GM19452 (cell line): ENCODE measurements at regions not wholly inside any gene's neighbourhood (a gene's known extent, or its start where the extent isn't known, plus 50 kb on each side); places are given as distances from the start of the nearest gene placed in this dataset.

Experiments used
- ATAC-seq: cut with Tn5 transposase; IDR thresholded peaks from one replicate; pipeline ENCODE4 v1.9.1; 2021; ENCODE audit not compliant: unreplicated experiment

- ATAC-seq, result no peak
Measured at GRCh38 chr6:121971931-121972335, 427.5 kb upstream of the HSF2 start.

DNA sequence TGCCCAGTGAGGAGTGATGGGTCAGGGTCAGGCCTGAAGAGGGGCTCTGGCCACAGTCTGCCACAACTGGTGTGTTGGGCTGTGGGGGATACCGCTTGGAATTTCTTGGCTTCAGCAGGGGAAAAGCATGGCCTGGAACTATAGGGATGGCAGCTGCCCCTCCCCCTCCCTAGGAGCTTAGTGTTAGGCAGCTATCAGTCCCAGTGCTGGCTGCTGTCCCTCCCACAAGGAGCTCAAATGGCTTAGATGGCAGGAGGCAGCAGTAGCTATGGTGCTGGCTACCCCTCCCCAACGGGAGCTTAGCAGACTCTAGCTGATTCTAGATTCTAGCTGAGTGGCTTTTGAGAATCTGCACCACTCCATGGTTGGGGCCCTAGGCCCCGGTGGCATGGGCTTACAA, 414.5 kb upstream of the HSF2 start:
- no peak for ATAC-seq

GRCh38 chr6:121993362-121993761, 406.1 kb upstream of the HSF2 start:
- ATAC-seq, result no peak

- no peak for ATAC-seq
Measured at GRCh38 chr6:121994919-121995318, 404.5 kb upstream of the HSF2 start.

DNA sequence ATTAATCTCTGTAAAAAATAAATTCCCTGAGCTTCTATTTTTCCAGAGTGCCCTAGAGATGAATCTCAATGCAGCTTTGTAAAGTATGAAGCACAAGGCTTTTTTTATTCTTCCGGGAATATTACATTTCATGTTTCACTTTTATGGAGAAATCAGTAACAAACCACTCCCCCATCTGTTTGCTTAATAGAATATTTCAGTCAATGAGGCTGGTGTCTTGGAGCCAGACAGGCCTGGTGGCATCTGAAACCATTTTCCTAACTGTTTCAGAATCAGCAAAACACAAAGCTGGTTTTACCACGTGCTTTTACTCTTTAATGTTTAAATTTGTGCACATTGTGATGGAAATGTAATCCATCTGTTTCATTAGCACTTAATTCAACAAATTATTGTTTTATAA, 400.8 kb upstream of the HSF2 start:
- ATAC-seq, result no peak

DNA sequence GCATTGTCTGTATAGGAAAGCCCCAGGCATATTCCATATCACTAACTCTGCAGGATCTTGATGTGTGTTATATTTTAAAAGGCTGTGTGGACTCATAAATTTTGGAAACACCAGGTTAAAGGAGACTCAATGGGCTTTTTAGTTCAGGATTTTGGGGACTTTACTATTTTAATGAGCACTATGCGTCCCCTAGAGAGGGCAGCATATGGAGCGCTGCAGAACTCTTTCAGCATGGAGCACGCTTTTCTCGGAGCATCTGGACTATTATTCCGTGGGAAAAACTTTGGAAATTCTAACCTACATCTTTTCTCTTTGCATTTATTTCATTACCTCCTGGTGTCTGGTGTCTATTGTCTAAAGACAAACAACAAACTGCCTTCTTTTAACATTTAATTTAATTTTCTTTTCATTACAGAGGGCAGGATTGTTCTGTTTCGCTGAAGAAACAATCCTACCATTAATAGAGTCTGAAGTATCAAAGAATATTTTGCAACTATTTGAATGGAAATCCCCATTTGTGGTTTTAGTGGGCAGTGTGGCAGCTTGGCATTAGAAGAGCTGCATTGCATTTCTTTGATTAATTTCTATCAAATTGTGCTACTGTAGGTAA, 399.9 kb upstream of the HSF2 start:
- no peak for ATAC-seq

- ATAC-seq, result no peak
Measured at GRCh38 chr6:122005661-122006060, 393.8 kb upstream of the HSF2 start.

DNA sequence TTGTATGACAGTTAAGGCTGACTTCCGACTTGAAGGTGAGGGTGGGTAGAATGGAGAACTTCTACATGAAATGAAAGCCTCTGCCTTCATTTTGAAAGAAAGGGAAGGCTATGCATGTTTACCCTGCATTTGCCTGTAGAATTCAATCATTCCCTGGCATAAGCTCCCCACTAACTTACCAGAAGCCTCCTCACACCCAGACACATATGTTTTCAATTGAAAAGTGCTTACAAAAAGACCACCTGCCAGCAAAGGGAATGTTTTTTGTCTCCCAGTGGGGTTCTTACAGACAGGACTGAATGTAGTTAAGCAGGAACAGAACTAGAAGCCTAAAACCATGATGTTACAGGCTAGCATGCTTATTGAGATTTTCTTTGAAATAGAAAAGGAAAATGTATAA, 392.1 kb upstream of the HSF2 start:
- ATAC-seq, result no peak

- ATAC-seq, result no peak
Measured at GRCh38 chr6:122008101-122008999, 391.1 kb upstream of the HSF2 start.

GRCh38 chr6:122009000-122009350, 390.5 kb upstream of the HSF2 start:
- ATAC-seq, result no peak

GRCh38 chr6:122012578-122012977, 386.9 kb upstream of the HSF2 start:
- no peak for ATAC-seq

DNA sequence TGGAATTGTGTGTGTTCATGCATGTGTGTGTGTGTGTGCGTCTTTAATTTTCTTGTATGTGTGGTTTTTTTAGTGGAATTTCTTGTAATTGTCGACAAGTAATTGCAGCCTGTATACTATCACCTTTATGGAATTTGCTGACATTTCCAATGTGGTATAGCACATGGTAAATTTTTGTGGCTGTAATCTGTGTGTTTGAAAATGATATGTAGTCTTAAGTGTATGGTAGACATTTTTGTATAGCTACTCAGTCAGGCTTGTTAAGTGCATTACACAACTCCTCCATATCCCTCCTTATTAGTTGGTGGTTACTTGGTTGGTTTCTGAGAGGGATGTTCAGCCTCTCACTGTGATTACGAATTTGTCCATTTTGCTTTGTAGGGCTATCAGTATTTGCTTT, 384.5 kb upstream of the HSF2 start:
- no peak for ATAC-seq

- ATAC-seq, result peak; percentile 97
Measured at GRCh38 chr6:122020588-122021264, 378.7 kb upstream of the HSF2 start.

DNA sequence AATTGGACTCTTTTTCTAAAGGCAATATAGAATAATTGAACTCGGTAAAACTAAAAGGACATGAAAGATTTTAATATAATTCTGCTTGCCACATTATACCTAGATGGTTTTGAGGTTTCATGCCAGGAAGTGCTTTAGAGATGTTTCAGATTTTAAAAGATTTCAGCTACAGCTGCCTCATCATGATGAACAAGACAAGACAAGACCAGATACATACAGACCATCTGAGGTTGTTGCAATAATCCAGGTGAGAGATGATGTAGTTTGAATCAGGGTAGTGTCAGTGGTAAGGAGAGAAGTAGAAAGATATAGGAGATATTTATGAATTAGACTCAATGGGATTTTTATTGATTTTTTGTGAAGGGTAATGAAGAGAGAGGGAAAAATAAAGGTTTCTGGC, 374.3 kb upstream of the HSF2 start:
- no peak for ATAC-seq

- ATAC-seq, result no peak
Measured at GRCh38 chr6:122026582-122027369, 372.7 kb upstream of the HSF2 start.

DNA sequence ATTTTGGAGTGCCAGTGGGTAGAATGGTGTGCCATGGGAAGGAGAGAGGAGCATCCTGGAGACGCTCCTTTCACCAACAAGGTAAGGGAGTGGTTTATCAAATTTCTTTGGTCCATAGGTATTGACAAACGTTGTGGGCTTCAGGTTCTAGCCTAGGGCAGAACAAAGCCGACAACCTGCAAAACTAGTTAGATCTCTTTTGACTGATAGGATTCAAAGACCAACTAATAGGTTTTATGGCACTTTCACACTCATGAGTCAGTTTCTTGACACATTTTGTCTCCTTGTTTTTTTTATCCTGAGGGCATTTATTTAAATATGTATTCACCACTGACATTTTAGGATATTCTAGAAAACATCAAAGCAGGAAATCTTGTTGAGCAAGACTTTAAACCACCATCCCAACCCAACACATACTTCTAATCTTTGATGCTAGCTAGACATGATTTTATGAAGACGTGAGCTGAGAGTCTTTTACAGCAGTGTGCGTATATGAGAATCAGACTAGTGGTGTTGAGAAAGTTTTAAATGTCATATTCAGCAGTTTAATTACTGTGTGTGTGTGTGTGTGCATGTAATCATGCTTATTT, 370.4 kb upstream of the HSF2 start:
- ATAC-seq, result no peak

DNA sequence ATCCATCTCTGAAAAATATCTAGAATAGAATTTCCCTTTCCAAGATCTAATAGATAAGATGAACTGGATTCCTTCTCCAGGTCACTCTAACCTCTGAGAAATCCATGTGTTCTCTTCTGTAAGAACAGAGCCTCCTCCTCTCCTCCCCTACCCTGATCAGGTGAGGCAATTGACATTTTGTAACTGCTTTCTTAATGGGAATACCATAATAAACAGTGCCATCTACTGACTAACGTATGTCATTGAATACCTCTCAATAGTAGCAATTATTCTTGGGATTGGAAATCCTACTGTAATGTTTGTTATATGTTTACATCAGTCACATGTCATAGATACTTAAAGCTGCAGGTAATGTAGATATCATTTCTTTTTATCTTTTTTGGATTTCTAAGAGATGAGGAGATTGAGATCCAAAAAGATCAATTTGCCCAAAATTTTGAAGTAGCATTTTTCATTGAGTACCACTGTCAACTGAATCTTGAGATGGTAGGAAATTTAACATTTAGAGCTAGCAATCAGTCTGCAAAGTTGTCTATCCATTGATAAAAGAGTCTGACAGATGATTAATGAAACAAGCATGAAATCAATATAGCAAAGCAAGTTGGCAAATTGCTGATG, 365.8 kb upstream of the HSF2 start:
- ATAC-seq, result peak; percentile 87

- no peak for ATAC-seq
Measured at GRCh38 chr6:122035173-122035572, 364.3 kb upstream of the HSF2 start.

GRCh38 chr6:122040261-122040660, 359.2 kb upstream of the HSF2 start:
- no peak for ATAC-seq

DNA sequence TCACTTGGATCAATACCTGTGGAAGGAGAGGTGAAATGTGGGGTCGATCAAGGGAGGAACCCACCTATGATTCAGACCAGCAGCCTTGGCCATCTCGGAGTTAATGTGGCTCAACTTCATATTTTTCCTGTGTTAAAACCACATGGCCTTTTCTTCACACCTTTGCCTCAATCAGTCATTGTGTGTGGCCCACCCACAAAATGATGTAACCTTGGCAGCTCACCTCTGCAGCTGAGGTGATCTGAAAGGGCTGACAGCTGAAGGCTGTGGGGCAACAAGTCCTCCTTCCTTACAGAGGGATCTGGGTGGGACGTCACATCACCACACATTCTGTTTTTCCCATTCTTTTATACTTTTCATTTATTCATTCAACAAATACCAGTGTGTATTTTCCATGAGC, 357.1 kb upstream of the HSF2 start:
- no peak for ATAC-seq
